T-cell (primary cell): ENCODE measurements at regions not wholly inside any gene's neighbourhood (a gene's known extent, or its start where the extent isn't known, plus 50 kb on each side); places are given as distances from the start of the nearest gene placed in this dataset.

Experiments
- ATAC-seq, 4 experiments: fragments of 200-7000 bp in 3 of 4; fragments of 150-1000 bp in 1 of 4; cut with Tn5 transposase; replicated peaks in 1 of 4; 1 replicate in 3 of 4; 2 replicates in 1 of 4; pipeline ENCODE4 v1.10.0; 2021; ENCODE audit warnings: moderate library complexity in 3 of 4, mild to moderate bottlenecking in 2 of 4, moderate number of reproducible peaks in 1 of 4
- CTCF ChIA-PET, 2 donors: fragments of 300-600 bp; sonication (Branson Sonifier 250); formaldehyde crosslinking; loops; one replicate each; lab custom pipeline; 2022; ENCODE audit warnings: antibody characterized with exemption in 2 of 2; lab: Charles Lee
- POLR2A ChIA-PET, 2 donors: fragments of 300-600 bp; sonication (Branson Sonifier 250); formaldehyde crosslinking; loops; one replicate each; lab custom pipeline; 2022; ENCODE audit warnings: antibody characterized with exemption in 2 of 2; lab: Charles Lee
- DNase-seq, 35 experiments: peaks; one replicate each; pipeline versions ENCODE4 v3.0.0 to v3.0.0-alpha.2; 2013 to 2023
- H3K27ac ChIP-seq: one replicate; pipeline ENCODE4 v1.5.1; 2013; ENCODE audit warnings: low read length
- H3K27me3 ChIP-seq, 2 experiments: replicated peaks in 1 of 2; 1 replicate in 1 of 2; 2 replicates in 1 of 2; pipeline versions ENCODE4 v1.6.1 to v1.7.0; 2013; ENCODE audit warnings: low read length in 1 of 2, mixed read lengths in 1 of 2; ENCODE audit not compliant: control insufficient read depth in 2 of 2, insufficient read depth in 2 of 2; ENCODE audit errors: extremely low read depth in 1 of 2
- H3K36me3 ChIP-seq, 2 donors: 1 replicate in 1 of 2; 2 replicates in 1 of 2; pipeline versions ENCODE4 v1.6.1 to v1.7.0; 2013; ENCODE audit warnings: low read length in 1 of 2; ENCODE audit not compliant: control insufficient read depth in 2 of 2, insufficient read depth in 1 of 2; ENCODE audit errors: extremely low read depth in 1 of 2
- H3K4me1 ChIP-seq, 2 experiments: 1 replicate in 1 of 2; 2 replicates in 1 of 2; pipeline versions ENCODE4 v1.6.1 to v1.7.0; 2013; ENCODE audit warnings: low read length in 2 of 2, mixed read lengths in 1 of 2; ENCODE audit not compliant: insufficient read depth in 2 of 2, control insufficient read depth in 1 of 2; ENCODE audit errors: extremely low read depth in 1 of 2
- H3K4me3 ChIP-seq, 2 donors: 1 replicate in 1 of 2; 2 replicates in 1 of 2; pipeline versions ENCODE4 v1.5.1 to v1.7.0; 2013; ENCODE audit warnings: mild to moderate bottlenecking in 2 of 2, low read length in 1 of 2, moderate library complexity in 1 of 2; ENCODE audit not compliant: control insufficient read depth in 1 of 2; ENCODE audit errors: extremely low read depth in 1 of 2
- H3K9me3 ChIP-seq: 2 replicates; pipeline ENCODE4 v1.7.0; 2013
- H3K27ac Mint-ChIP-seq, 2 donors: one replicate each; pipeline ENCODE4 v1.8.0; 2020 to 2021; ENCODE audit warnings: mild to moderate bottlenecking in 2 of 2, mixed read lengths in 2 of 2
- H3K27me3 Mint-ChIP-seq, 2 donors: one replicate each; pipeline ENCODE4 v1.8.0; 2021 to 2022; ENCODE audit warnings: mixed read lengths in 2 of 2
- H3K36me3 Mint-ChIP-seq: one replicate; pipeline ENCODE4 v1.8.0; 2021; ENCODE audit warnings: mixed read lengths
- H3K4me1 Mint-ChIP-seq, 3 donors: one replicate each; pipeline ENCODE4 v1.8.0; 2020 to 2022; ENCODE audit warnings: mixed read lengths in 3 of 3, mild to moderate bottlenecking in 1 of 3
- H3K4me3 Mint-ChIP-seq, 3 donors: one replicate each; pipeline ENCODE4 v1.8.0; 2020 to 2022; ENCODE audit warnings: mild to moderate bottlenecking in 3 of 3, mixed read lengths in 3 of 3, moderate library complexity in 3 of 3
- H3K9me3 Mint-ChIP-seq, 3 donors: one replicate each; pipeline ENCODE4 v1.8.0; 2020 to 2022; ENCODE audit warnings: mixed read lengths in 3 of 3
- WGBS: methylation state at CpG from one replicate; pipeline ENCODE4 v1.1.5; 2013; ENCODE audit warnings: missing lambda C conversion rate; ENCODE audit not compliant: insufficient coverage; 5-methylcytosine and 5-hydroxymethylcytosine counted together

DNA sequence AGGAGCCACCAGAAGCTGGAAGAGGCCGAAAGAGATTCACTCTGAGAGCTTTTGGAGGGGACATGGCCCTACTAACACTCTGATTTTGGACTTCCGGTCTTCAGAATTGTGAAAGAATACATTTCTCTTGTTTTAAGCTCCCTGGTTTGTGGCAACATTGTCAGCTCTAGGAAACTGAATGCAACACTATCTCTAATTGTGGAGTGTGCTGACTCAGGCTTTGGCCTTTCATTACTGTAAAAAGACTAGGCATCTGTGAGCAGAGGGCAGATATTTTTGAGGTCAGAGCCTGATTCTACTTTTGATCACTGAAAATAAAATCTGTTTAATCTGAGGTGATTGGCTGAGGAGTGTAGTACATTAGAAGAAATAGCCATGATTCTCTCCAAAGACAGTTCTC lies 185.4 kb upstream of the FAM98A start:
- Mint-ChIP-seq H3K36me3 (no peaks in the 10 kb centered on the region), H3K4me1 (no peaks in the 10 kb centered on the region), H3K27me3 (peaks cover 0 to 6% of the 10 kb centered on the region in 2 donors), H3K27ac (no peak overlapping the region), H3K4me3 (no peak overlapping the region), H3K9me3 (no peaks in the 10 kb centered on the region)
- no peak overlapping the region for H3K4me3 ChIP-seq
- CTCF ChIA-PET, result no interaction called here
- DNase-seq (no peak), ATAC-seq (no peak)
- H3K9me3 ChIP-seq, result no peaks in the 10 kb centered on the region
- 65% methylated on average over 2 of the region's 2 CpGs for WGBS
- H3K27ac ChIP-seq, result no peak overlapping the region
- H3K4me1 ChIP-seq, result no peaks in the 10 kb centered on the region
- no peaks in the 10 kb centered on the region for H3K27me3 ChIP-seq
- POLR2A ChIA-PET, result no interaction called here
- H3K36me3 ChIP-seq, result no peaks in the 10 kb centered on the region

DNA sequence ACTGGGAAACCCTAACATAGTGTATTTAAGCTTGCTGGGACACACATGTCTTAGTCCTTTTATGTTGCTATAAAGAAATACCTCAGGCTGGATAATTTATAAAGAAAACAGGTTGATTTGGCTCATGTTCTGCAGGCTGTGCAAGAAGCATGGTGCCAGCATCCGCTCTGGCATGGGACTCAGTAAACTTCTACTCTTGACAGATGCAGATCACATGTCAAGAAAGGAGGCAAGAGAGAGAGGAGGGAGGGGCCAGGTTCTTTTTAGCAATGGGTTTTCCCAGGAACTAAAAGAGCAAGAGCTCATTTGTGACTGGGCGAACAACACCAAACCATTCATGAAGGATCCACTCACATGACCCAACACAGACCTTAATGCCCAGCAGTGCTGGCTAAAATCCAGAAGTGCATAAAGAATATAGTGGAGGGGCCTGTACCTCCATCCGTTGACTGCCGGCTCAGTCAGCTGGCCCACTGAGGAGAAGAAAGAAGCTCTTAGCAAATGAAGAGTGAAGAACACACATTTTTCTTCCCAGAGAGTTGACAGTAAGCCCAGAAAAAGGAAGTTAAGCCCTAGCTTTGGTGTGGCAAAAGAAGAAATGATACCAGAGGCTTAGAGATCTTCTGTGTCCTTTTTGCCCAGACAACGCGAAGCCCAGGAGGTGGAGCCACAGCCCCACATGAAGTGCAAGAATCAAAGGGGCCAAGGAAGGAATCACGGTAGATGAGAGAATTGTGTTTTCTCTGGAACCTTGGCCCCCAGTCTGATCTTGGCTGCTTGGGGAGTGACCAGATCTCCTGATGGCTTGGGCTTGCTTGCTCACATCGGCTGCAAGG lies 183.5 kb upstream of the FAM98A start:
- ChIA-PET CTCF (no interaction called here), POLR2A (no interaction called here)
- H3K4me3 ChIP-seq, result no peak overlapping the region
- H3K27ac Mint-ChIP-seq, result no peak overlapping the region
- 67% methylated on average over 3 of the region's 8 CpGs for WGBS
- no peaks in the 10 kb centered on the region for H3K36me3 ChIP-seq
- no peak for DNase-seq
- H3K4me1 Mint-ChIP-seq, result no peaks in the 10 kb centered on the region
- H3K9me3 Mint-ChIP-seq, result no peaks in the 10 kb centered on the region
- no peak overlapping the region for H3K27ac ChIP-seq
- H3K27me3 ChIP-seq, result no peaks in the 10 kb centered on the region
- H3K36me3 Mint-ChIP-seq, result no peaks in the 10 kb centered on the region
- no peak for ATAC-seq
- no peaks in the 10 kb centered on the region for H3K9me3 ChIP-seq
- H3K27me3 Mint-ChIP-seq, result peaks cover 0 to 7% of the 10 kb centered on the region in 2 donors
- H3K4me1 ChIP-seq, result no peaks in the 10 kb centered on the region
- H3K4me3 Mint-ChIP-seq, result no peak overlapping the region

DNA sequence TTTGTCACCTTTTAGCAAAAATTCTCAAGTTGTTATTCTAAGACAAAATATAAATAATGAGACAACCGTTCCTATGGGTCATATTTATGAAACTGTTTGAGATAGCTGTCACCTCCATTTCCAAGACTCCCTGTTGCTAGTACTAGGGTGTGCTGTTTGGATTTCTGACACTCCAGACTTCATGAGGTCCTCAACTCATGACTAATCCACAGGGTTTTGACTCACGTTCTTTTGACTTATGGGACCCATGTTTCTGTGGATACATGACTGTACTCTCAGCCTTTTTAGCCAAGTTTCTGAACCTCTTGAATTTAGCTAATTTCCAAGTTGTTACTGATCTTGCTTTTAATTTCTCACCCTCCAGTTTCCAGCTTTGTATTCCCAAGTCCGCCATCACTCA lies 178.7 kb upstream of the FAM98A start:
- Histone ChIP-seq H3K36me3 (no peaks in the 10 kb centered on the region), H3K4me3 (no peak overlapping the region), H3K27me3 (no peaks in the 10 kb centered on the region), H3K9me3 (no peaks in the 10 kb centered on the region), H3K4me1 (no peaks in the 10 kb centered on the region), H3K27ac (no peak overlapping the region)
- Mint-ChIP-seq H3K27ac (no peak overlapping the region), H3K4me1 (no peaks in the 10 kb centered on the region), H3K9me3 (no peaks in the 10 kb centered on the region), H3K36me3 (no peaks in the 10 kb centered on the region), H3K27me3 (peaks cover 3 to 7% of the 10 kb centered on the region in 2 donors), H3K4me3 (no peak overlapping the region)
- 86% methylated on average over 1 of the region's 3 CpGs for WGBS
- POLR2A ChIA-PET, result no interaction called here
- DNase-seq (no peak), ATAC-seq (no peak)
- CTCF ChIA-PET, result interaction anchor here in 1 of 2 donors (0.6 kb wide), 1 partner anchor 396 kb away, joined by 6 read pairs; no protein-coding TSS in a partner anchor

DNA sequence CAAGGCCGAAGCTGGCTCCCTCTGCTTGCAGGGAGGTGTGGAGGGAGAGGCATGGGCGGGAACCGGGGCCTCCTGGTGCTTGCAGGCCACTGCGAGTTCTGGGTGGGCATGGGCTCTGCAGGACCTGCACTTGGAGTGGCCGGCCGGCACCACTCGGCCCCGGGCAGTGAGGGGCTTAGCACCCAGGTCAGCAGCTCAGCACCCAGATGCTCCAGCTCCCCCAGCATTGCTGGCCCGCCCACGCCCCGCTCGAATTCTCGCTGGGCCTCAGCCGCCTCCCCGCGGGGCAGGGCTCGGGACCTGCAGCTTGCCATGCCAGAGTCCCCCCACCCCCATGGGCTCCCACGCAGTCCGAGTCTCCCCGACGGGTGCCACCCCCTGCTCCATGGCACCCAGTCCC lies 176.2 kb upstream of the FAM98A start:
- Histone ChIP-seq H3K9me3 (no peaks in the 10 kb centered on the region), H3K4me3 (no peak overlapping the region), H3K27me3 (no peaks in the 10 kb centered on the region), H3K36me3 (no peaks in the 10 kb centered on the region), H3K27ac (no peak overlapping the region), H3K4me1 (no peaks in the 10 kb centered on the region)
- H3K36me3 Mint-ChIP-seq, result no peaks in the 10 kb centered on the region
- no peaks in the 10 kb centered on the region for H3K9me3 Mint-ChIP-seq
- no peaks in the 10 kb centered on the region for H3K4me1 Mint-ChIP-seq
- peaks cover 3% of the 10 kb centered on the region in 2 donors for H3K27me3 Mint-ChIP-seq
- 91% methylated on average over 21 of the region's 21 CpGs for WGBS
- POLR2A ChIA-PET, result no interaction called here
- CTCF ChIA-PET, result no interaction called here
- no peak for DNase-seq
- no peak overlapping the region for H3K27ac Mint-ChIP-seq
- ATAC-seq, result no peak
- no peak overlapping the region for H3K4me3 Mint-ChIP-seq

DNA sequence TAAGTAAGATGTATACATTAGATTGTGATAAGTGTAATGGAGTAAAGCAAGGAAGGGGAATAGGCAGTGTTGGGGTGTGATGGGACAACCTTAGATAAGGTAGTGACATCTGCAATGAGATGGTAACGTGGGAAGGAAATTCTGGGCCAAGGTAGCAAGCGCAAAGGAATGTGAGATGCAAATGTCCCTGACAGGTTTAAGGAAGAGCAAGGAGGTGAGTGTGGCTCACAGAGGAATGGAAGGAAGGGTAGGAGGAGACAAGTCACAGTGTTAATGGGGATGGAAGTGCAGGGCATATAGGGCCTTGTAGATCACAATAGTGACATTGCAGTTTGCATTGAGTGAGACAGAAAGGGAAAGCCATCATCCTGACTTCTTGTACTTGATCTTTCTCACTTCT lies 170.9 kb upstream of the FAM98A start:
- CTCF ChIA-PET, result no interaction called here
- no peak for ATAC-seq
- H3K4me3 Mint-ChIP-seq, result no peak overlapping the region

DNA sequence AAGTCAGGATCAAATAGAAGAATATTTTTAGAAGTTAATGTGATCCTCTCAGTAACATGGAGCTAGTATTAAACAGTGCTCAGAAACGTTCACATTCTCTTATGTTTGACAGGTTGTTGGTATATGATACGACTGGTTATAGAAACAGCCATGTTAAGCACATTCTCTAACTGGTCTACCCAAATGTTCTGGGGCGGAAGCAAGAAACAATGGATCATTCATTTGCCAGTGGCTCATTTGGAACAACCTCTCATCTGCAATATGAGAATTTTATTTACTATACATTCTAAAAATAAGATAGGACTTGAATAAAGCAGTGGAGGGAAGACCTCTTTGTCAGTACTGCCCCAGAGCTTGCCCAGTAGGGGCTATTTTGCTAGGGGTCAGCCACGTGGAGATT lies 167.1 kb upstream of the FAM98A start:
- WGBS, result no CpG with 5 or more reads among the region's 4 CpGs
- no peaks in the 10 kb centered on the region for H3K4me1 ChIP-seq
- H3K27me3 ChIP-seq, result peaks cover 0 to 3% of the 10 kb centered on the region in 2 experiments
- ChIA-PET POLR2A (no interaction called here), CTCF (no interaction called here)
- Mint-ChIP-seq H3K4me1 (no peaks in the 10 kb centered on the region), H3K36me3 (no peaks in the 10 kb centered on the region), H3K9me3 (no peaks in the 10 kb centered on the region), H3K4me3 (no peak overlapping the region), H3K27me3 (no peaks in the 10 kb centered on the region), H3K27ac (no peak overlapping the region)
- no peak for DNase-seq
- ATAC-seq, result no peak
- H3K27ac ChIP-seq, result no peak overlapping the region
- H3K4me3 ChIP-seq, result no peak overlapping the region
- no peaks in the 10 kb centered on the region for H3K9me3 ChIP-seq
- no peaks in the 10 kb centered on the region for H3K36me3 ChIP-seq

More for the DNA sequence above, 170.9 kb upstream of the FAM98A start:
- no peak for DNase-seq
- Histone ChIP-seq H3K27me3 (no peaks in the 10 kb centered on the region), H3K27ac (no peak overlapping the region), H3K4me3 (no peak overlapping the region), H3K36me3 (no peaks in the 10 kb centered on the region), H3K4me1 (no peaks in the 10 kb centered on the region), H3K9me3 (no peaks in the 10 kb centered on the region)
- Mint-ChIP-seq H3K27ac (no peak overlapping the region), H3K9me3 (no peaks in the 10 kb centered on the region), H3K4me1 (no peaks in the 10 kb centered on the region), H3K27me3 (peaks cover 0 to 3% of the 10 kb centered on the region in 2 donors), H3K36me3 (no peaks in the 10 kb centered on the region)
- POLR2A ChIA-PET, result no interaction called here
- 82% methylated on average over 2 of the region's 2 CpGs for WGBS
